Hypothalamus (tissue), 51 donors: ENCODE measurements at regions not wholly inside any gene's neighbourhood (a gene's known extent, or its start where the extent isn't known, plus 50 kb on each side); places are given as distances from the start of the nearest gene placed in this dataset.
A peak's percentile ranks its signal among the peaks of the same experiment; 100 is the strongest.

Experiments
- DNase-seq, 51 donors: peaks; one replicate each; lab custom pipeline; 2025; lab: John Stamatoyannopoulos, UW

DNA sequence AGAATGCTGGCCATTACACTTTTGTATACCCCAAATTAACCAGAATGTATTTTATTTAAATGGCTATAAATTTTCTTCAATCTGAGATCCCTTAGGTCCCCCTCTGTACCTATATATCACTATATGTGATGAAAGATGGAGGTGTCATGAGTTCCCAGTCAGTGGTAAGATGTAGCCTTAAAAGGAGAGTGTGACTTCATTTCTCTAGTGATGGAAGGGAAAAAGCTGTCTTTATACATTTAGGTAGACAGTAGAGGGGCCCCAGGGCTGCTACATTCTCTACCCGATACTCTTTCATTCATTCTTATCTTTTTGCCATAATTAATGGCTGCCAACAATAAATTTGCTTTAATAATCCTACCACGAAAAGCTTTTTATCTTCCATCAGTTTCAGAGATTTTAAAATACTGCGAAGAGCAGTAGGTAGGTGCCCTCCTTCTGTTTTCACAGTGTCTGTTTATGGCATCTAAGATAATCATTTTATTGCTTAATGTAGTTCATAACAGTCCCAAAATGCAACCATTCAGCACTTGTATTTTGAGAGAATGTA lies 301.3 kb downstream of the ZNF608 start:
- DNase-seq: no peak

DNA sequence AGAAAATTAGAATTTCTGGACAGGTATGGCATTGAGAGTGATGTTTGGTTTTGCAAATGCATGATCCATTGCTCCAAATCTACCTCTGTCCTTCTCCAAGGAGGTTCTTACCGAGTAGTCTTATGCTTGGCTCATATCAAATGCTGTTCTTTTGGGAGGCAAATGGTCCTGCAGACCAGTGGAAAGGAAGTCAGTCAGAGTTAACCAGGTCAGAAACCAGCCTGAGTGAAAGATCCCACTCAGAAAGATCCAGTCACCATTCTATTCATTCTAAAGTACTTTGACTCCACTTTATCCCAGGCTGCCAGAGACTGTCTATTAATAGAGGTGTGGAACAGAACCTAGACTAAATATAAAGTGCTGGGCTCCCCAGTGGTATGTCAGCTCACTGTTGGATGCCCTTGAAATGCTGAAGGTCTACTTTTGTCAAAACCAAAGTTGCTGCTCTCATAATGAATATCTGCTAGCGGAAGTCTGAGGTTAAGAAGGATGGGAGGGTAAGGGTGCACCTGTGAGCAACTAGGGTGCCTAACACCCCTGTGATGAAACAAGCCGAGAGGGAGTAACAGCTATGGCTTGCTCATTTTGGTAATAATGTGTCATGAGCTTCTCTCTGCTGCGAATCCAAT lies 302.2 kb downstream of the ZNF608 start:
- no peak for DNase-seq

GRCh38 chr5:124440471-124440870 lies 306.0 kb downstream of the ZNF608 start:
- DNase-seq: no peak

DNA sequence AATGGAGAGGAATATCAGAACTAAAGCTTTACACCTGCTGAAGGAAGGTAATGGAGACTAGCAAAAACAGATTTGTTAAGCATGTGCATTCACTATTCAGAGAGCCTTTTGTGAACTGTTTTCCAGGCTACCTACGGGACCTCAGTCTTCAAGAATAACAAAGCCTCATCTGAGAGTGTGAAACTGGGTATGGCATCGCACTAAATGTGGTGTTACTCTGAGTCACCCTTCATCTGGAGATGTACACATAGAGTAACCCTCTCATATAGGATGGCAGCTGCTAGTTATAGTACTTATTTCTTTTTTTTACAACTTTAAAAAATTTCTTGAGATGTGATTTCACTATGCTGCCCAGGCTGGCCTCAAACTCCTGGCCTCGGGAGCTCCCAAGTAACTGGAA lies 306.8 kb downstream of the ZNF608 start:
- DNase-seq: no peak

DNA sequence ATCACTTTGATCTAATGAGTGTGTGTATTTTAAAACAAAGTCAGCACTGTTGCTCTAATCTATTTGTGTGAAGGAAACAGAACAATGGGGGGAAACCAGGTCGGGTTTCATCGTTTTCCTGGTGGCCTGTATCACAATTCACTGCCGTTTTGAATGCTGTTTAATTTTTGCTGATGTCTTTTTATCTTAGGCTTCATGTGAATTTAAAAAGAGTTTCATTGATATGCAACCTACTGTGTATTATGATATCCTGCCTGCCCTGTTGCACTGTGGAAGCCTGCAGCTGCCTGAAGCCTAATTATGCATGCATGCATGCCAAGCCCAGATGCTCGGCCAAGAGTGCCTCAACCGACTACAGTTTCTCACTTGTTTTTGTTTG lies 307.5 kb downstream of the ZNF608 start:
- peak in 34 of 51 donors; percentile 6 to 80 (median 41) for DNase-seq

DNA sequence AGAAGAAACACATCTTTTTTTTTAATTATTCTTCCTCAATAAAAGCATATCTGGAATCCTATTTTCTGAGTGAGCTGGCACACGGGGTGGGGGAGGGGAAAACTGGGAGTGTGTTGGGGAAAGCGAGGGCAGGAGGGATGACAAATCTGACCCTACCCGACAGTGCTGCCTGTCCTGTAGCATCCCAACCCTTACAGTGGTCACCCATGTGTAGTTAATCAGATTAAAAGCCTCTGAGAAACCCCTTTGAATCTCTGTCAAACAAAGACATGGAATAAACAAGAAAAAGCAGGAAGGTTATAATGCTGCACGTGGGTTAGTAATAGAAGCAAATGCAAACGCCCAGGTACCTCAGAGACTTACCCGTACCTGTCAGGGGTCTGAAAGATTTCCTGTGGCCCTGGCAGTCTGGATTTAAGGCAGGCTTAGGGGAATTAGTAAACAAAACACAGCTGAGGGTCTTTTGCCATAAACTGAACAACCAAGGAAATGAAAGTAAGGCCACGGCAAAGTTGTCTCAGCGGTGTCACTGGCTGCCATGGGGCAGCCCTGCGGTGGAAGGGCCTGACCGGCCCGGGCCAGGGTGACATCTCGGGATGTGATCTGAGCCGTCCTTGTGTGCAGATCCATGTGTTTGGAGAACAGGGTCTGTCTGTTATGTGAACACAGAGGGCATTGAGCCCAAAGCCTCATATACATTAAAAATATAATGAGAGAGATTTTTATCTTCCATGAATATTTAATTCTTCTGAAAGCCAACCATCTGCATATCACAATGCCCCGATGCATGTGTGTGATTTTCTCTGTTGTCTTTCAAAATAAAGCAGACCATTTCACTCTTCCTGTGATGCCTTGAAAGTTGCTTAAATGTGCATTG lies 308.2 kb downstream of the ZNF608 start:
- DNase-seq: peak in 8 of 51 donors; percentile 4 to 35 (median 22)

GRCh38 chr5:124436294-124436693 lies 310.1 kb downstream of the ZNF608 start:
- DNase-seq: no peak

- DNase-seq: no peak
Observed at GRCh38 chr5:124433170-124433569, 313.3 kb downstream of the ZNF608 start.

DNA sequence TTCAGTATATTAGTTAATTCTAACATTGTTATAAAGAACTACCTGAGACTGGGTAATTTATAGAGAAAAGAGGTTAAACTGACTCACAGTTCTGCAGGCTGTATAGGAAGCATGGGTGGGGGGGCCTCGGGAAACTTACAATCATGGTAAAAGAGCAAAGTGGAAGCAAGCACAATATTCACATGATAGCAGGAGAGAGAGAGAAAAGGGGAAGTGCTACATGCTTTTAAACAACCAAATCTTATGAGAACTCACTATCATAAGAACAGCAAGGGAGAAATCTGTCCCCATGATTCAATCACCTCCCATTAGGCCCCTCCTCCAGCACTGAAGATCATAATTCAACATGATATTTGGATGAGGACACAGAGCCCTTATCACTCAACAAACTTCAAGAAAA lies 324.9 kb downstream of the ZNF608 start:
- DNase-seq: no peak

DNA sequence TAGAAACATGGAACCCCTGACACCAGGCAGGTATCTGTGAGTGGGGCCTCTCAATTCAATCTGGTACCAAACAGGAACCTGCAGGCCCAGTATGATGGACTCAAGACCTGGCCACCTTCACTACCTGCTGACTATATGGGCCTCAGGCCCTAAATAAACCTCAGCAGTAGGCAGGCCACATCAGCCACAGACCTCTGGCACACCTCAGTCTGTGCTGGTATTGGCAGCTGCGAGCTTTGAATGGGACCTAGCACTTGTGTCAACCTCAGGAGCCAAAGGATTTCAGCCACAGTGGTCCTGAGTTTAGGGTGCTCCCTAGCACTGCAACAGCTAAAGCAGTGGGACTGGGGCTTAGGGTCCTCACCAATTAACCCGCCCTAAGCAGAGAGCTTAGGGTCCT lies 325.5 kb downstream of the ZNF608 start:
- DNase-seq: no peak

DNA sequence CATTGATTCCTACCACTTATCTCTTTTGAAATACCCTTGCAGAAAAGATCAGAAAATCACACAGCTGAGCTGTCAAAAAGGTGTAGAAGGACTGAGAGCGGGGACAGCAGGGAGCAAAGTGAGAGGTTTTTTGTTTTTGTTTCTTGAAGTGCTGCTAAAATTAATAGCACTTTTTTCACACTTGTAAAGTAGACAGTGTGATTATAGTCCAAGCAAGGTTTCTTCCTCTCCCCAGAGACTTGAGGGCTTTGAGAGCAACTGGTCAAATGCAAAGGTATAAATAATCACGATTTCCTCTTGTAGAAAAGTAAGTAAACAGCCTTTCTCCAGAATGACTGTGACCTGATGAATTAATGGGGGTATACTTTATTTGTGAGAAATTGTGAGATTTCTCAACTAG lies 326.9 kb downstream of the ZNF608 start:
- no peak for DNase-seq

GRCh38 chr5:124418390-124418789 lies 328.0 kb downstream of the ZNF608 start:
- DNase-seq: no peak

- no peak for DNase-seq
Observed at GRCh38 chr5:124417196-124417595, 329.2 kb downstream of the ZNF608 start.

- no peak for DNase-seq
Observed at GRCh38 chr5:124416627-124417026, 329.8 kb downstream of the ZNF608 start.

DNA sequence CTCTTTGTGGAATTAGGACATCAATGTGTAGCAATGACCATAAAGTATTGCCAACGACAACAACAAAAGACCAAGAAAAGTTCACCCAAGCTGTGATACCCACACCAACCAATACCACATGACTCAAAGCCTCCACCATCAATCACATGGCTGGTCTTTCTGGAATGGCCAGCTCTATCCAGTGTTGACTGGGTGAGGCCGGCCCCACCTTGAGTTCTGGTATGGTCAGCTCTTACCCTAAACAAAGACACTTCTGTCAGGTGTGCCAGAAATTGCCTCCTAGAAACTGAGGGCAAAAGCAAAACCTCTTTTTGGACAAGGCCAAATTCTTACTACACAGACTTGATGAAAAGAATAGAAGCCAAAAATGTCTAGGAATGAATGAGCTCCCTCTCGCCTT lies 331.5 kb downstream of the ZNF608 start:
- no peak for DNase-seq

- no peak for DNase-seq
Observed at GRCh38 chr5:124410539-124411488, 335.6 kb downstream of the ZNF608 start.

- DNase-seq: no peak
Observed at GRCh38 chr5:124408738-124409453, 337.5 kb downstream of the ZNF608 start.

- no peak for DNase-seq
Observed at GRCh38 chr5:124404796-124405195, 341.6 kb downstream of the ZNF608 start.

GRCh38 chr5:124403281-124403680 lies 343.2 kb downstream of the ZNF608 start:
- no peak for DNase-seq

- peak in 6 of 51 donors; percentile 7 to 68 (median 32) for DNase-seq
Observed at GRCh38 chr5:124402144-124402581, 344.3 kb downstream of the ZNF608 start.
